Hepatocyte (in vitro differentiated cells): ENCODE measurements at regions not wholly inside any gene's neighbourhood (a gene's known extent, or its start where the extent isn't known, plus 50 kb on each side); places are given as distances from the start of the nearest gene placed in this dataset.

Experiments used
- CTCF ChIP-seq: fragments of 200-600 bp; sonication (generic); IDR thresholded peaks from 2 replicates; pipeline ENCODE4 v1.5.1; 2016; ENCODE audit warnings: antibody characterized with exemption, mild to moderate bottlenecking; ENCODE audit not compliant: poor library complexity
- EZH2 ChIP-seq: fragments of 200-600 bp; sonication (generic); IDR thresholded peaks from 2 replicates; pipeline ENCODE4 v1.6.1; 2016; ENCODE audit warnings: antibody characterized with exemption, mild to moderate bottlenecking, borderline replicate concordance
- EZH2phosphoT487 ChIP-seq: fragments of 200-600 bp; sonication (generic); IDR thresholded peaks from one replicate; pipeline ENCODE4 v1.6.1; 2018; ENCODE audit warnings: antibody characterized with exemption, mild to moderate bottlenecking, low read depth, moderate library complexity; ENCODE audit not compliant: unreplicated experiment, severe bottlenecking

GRCh38 chr20:1757606-1758512 is 100.3 kb upstream of the SIRPG start:
- no peak for TF ChIP-seq EZH2phosphoT487
- no peak for TF ChIP-seq CTCF
- no peak for TF ChIP-seq EZH2
